Endodermal cell (in vitro differentiated cells): ENCODE measurements at regions not wholly inside any gene's neighbourhood (a gene's known extent, or its start where the extent isn't known, plus 50 kb on each side); places are given as distances from the start of the nearest gene placed in this dataset.

Source experiments
- DNase-seq: peaks from one replicate; pipeline ENCODE4 v3.0.0-alpha.2; 2017
- H3K27ac ChIP-seq: 2 replicates; pipeline ENCODE4 v1.5.1; 2013; ENCODE audit warnings: mild to moderate bottlenecking, low read depth, low read length, moderate library complexity
- H3K27me3 ChIP-seq: 2 replicates; pipeline ENCODE4 v1.6.1; 2013; ENCODE audit warnings: mild to moderate bottlenecking, low read length, moderate library complexity; ENCODE audit not compliant: insufficient read depth, control insufficient read depth, poor library complexity, severe bottlenecking
- H3K36me3 ChIP-seq: 2 replicates; pipeline ENCODE4 v1.7.0; 2013; ENCODE audit warnings: mild to moderate bottlenecking, low read length, moderate library complexity; ENCODE audit not compliant: control insufficient read depth, insufficient read depth
- H3K4me1 ChIP-seq: one replicate; pipeline ENCODE4 v1.7.0; 2013; ENCODE audit warnings: low read length; ENCODE audit not compliant: control insufficient read depth, insufficient read depth
- H3K4me3 ChIP-seq: 2 replicates; pipeline ENCODE4 v1.5.1; 2013; ENCODE audit warnings: mild to moderate bottlenecking, low read length, moderate library complexity
- H3K9ac ChIP-seq: 2 replicates; pipeline ENCODE4 v1.6.1; 2013; ENCODE audit warnings: mild to moderate bottlenecking, low read length, moderate library complexity; ENCODE audit not compliant: poor library complexity, severe bottlenecking; ENCODE audit errors: extremely low read depth
- H3K9me3 ChIP-seq: 2 replicates; pipeline ENCODE4 v1.6.1; 2013; ENCODE audit warnings: mild to moderate bottlenecking, low read length, moderate library complexity; ENCODE audit not compliant: control insufficient read depth
- H3K27ac Mint-ChIP-seq: 2 replicates; pipeline ENCODE4 v1.8.0; 2020; ENCODE audit warnings: mixed read lengths
- H3K27me3 Mint-ChIP-seq: 2 replicates; pipeline ENCODE4 v1.8.0; 2021; ENCODE audit warnings: mild to moderate bottlenecking, mixed read lengths; ENCODE audit not compliant: insufficient read depth
- H3K36me3 Mint-ChIP-seq: 2 replicates; pipeline ENCODE4 v1.8.0; 2020; ENCODE audit warnings: low read depth, mixed read lengths
- H3K4me1 Mint-ChIP-seq: 2 replicates; pipeline ENCODE4 v1.8.0; 2020; ENCODE audit warnings: mixed read lengths
- H3K4me3 Mint-ChIP-seq: 2 replicates; pipeline ENCODE4 v1.8.0; 2020; ENCODE audit warnings: mild to moderate bottlenecking, moderate library complexity, mixed read lengths
- H3K9me3 Mint-ChIP-seq: 2 replicates; pipeline ENCODE4 v1.8.0; 2020; ENCODE audit warnings: mild to moderate bottlenecking, mixed read lengths
- CTCF ChIP-seq: fragments of 200-600 bp; sonication (generic); conservative IDR thresholded peaks from 2 replicates; pipeline ENCODE4 v1.5.0; 2021; ENCODE audit warnings: antibody characterized with exemption, mild to moderate bottlenecking
- WGBS, 2 experiments: methylation state at CpG; one replicate each; pipeline versions ENCODE4 v1.1.5 to v1.1.7; 2013; ENCODE audit warnings: missing lambda C conversion rate in 2 of 2, mixed read lengths in 1 of 2; ENCODE audit not compliant: insufficient coverage in 1 of 2, insufficient read length in 1 of 2; 5-methylcytosine and 5-hydroxymethylcytosine counted together

- H3K4me1 ChIP-seq, result peaks cover 6% of the 10 kb centered on the region
- H3K27me3 Mint-ChIP-seq, result peaks cover 32% of the 10 kb centered on the region
- no peaks in the 10 kb centered on the region for H3K9me3 ChIP-seq
- peaks cover 5% of the 10 kb centered on the region for H3K27me3 ChIP-seq
- H3K36me3 ChIP-seq, result no peaks in the 10 kb centered on the region
- H3K4me3 Mint-ChIP-seq, result no peak overlapping the region
- DNase-seq, result no peak
- no peak overlapping the region for H3K27ac ChIP-seq
- no peak overlapping the region for H3K4me3 ChIP-seq
- no peaks in the 10 kb centered on the region for H3K9me3 Mint-ChIP-seq
- peaks cover 4% of the 10 kb centered on the region for H3K4me1 Mint-ChIP-seq
- H3K36me3 Mint-ChIP-seq, result no peaks in the 10 kb centered on the region
- no peak overlapping the region for H3K9ac ChIP-seq
- no peak overlapping the region for H3K27ac Mint-ChIP-seq
- no peak for TF ChIP-seq CTCF
- WGBS, 2 experiments, result 75 to 84% methylated on average over 3 to 4 of the region's 4 CpGs
Measured at GRCh38 chr9:21708856-21709255, 93.6 kb upstream of the MTAP start.

DNA sequence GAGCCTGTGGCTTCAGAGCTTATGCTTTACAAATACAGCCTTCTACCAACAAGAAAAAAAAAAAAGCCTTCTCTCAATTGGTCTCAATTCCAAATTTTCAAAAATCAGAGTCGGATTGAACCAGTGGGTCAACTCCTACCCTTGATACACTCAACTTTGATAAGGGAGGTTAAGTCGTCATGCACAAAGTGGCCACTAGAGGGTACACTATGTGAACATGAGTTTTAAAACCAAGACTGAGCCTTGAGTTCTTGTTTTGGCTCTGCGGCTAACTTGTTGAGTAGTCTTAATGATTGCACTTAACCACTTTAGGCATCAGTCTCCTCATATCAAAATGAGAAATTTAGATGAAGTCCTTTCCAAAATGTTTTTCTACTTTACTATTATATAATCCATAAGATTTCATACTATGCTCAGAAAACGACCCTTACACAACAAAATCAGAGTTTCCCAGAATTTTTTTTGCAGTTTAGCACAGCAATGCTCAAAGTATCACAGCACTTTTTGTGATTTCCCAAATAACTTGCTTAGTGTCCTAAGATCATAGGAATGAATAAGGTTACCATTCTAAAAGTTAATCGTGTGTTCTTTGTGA lies 92.9 kb upstream of the MTAP start:
- no peak overlapping the region for H3K4me3 Mint-ChIP-seq
- H3K4me1 ChIP-seq, result peaks cover 6% of the 10 kb centered on the region
- peaks cover 5% of the 10 kb centered on the region for H3K27me3 ChIP-seq
- DNase-seq, result peak; percentile 90
- no peak overlapping the region for H3K4me3 ChIP-seq
- no peaks in the 10 kb centered on the region for H3K9me3 Mint-ChIP-seq
- H3K27ac Mint-ChIP-seq, result no peak overlapping the region
- peaks cover 4% of the 10 kb centered on the region for H3K4me1 Mint-ChIP-seq
- peak; percentile 89 for TF ChIP-seq CTCF
- WGBS, 2 experiments, result 42 to 65% methylated on average over 2 to 5 of the region's 5 CpGs
- H3K36me3 Mint-ChIP-seq, result no peaks in the 10 kb centered on the region
- H3K27me3 Mint-ChIP-seq, result peaks cover 33% of the 10 kb centered on the region
- no peaks in the 10 kb centered on the region for H3K9me3 ChIP-seq
- H3K27ac ChIP-seq, result no peak overlapping the region
- H3K9ac ChIP-seq, result no peak overlapping the region
- H3K36me3 ChIP-seq, result no peaks in the 10 kb centered on the region

GRCh38 chr9:21710548-21711191 lies 91.8 kb upstream of the MTAP start:
- Mint-ChIP-seq H3K36me3 (no peaks in the 10 kb centered on the region), H3K4me3 (no peak overlapping the region), H3K27me3 (peaks cover 39% of the 10 kb centered on the region), H3K27ac (no peak overlapping the region), H3K4me1 (peaks cover 4% of the 10 kb centered on the region), H3K9me3 (no peaks in the 10 kb centered on the region)
- peaks cover 5% of the 10 kb centered on the region for H3K27me3 ChIP-seq
- TF ChIP-seq CTCF, result no peak
- no peaks in the 10 kb centered on the region for H3K36me3 ChIP-seq
- no peaks in the 10 kb centered on the region for H3K9me3 ChIP-seq
- whole genome bisulfite sequencing, 2 experiments, result 94% methylated on average over 4 of the region's 4 CpGs; no CpG with 5 or more reads in 1 of the 2 experiments
- peak; percentile 29 for DNase-seq
- H3K27ac ChIP-seq, result no peak overlapping the region
- peaks cover 6% of the 10 kb centered on the region for H3K4me1 ChIP-seq
- H3K4me3 ChIP-seq, result no peak overlapping the region
- H3K9ac ChIP-seq, result no peak overlapping the region
